ENCODE measurements at regions not wholly inside any gene's neighbourhood (a gene's known extent, or its start where the extent isn't known, plus 50 kb on each side); places are given as distances from the start of the nearest gene placed in this dataset.

DNA sequence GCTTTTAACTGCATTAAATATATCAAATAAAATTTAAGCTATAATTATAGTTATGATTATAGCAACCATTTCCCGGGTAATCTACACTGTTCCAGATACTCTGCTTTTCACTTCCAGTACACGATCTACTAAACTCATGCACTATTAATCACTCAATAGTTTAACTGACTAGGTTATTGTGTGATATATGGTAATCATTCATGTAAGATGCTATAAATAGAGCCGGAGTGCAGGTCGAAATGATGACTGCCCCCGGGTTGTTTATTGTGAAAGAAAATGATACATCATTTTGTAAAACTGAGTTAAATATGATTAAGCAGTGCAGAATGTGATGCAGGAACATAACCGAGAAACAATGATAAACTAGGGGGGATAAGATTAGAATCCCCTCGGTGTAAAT lies 434.6 kb upstream of the DSEL start:
- no peak for DNase-seq (ENCODE audit: low spot score)
- Histone ChIP-seq H3K27ac (no peak overlapping the region), H2AFZ (replicated peaks) (no peak overlapping the region), H3K36me3 (no peaks in the 10 kb centered on the region), H4K20me1 (ENCODE audit: low read depth) (no peaks in the 10 kb centered on the region), H3K9ac (no peak overlapping the region), H3F3A (ENCODE audit: low read depth) (no peaks in the 10 kb centered on the region), H3K9me3 (ENCODE audit: low read depth) (no peaks in the 10 kb centered on the region), H3K4me3 (no peak overlapping the region), H3K79me2 (ENCODE audit: low read depth) (no peaks in the 10 kb centered on the region), H3K27me3 (no peaks in the 10 kb centered on the region), H3K4me1 (peaks cover 9% of the 10 kb centered on the region), H3K4me2 (no peak overlapping the region)
- Mint-ChIP-seq H3K4me1 (peaks cover 3% of the 10 kb centered on the region), H3K36me3 (no peaks in the 10 kb centered on the region), H3K4me3 (no peak overlapping the region), H3K27me3 (ENCODE audit: insufficient read depth, low read depth) (peaks cover 2% of the 10 kb centered on the region), H3K9me3 (no peaks in the 10 kb centered on the region), H3K27ac (no peak overlapping the region)
- TF ChIP-seq EZH2phosphoT487 (IDR thresholded peaks at IDR 0.05) (no peak), EZH2 (IDR thresholded peaks at IDR 0.05) (no peak)
- TF ChIP-seq, protein P1, sequence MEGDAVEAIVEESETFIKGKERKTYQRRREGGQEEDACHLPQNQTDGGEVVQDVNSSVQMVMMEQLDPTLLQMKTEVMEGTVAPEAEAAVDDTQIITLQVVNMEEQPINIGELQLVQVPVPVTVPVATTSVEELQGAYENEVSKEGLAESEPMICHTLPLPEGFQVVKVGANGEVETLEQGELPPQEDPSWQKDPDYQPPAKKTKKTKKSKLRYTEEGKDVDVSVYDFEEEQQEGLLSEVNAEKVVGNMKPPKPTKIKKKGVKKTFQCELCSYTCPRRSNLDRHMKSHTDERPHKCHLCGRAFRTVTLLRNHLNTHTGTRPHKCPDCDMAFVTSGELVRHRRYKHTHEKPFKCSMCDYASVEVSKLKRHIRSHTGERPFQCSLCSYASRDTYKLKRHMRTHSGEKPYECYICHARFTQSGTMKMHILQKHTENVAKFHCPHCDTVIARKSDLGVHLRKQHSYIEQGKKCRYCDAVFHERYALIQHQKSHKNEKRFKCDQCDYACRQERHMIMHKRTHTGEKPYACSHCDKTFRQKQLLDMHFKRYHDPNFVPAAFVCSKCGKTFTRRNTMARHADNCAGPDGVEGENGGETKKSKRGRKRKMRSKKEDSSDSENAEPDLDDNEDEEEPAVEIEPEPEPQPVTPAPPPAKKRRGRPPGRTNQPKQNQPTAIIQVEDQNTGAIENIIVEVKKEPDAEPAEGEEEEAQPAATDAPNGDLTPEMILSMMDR (IDR thresholded peaks at IDR 0.05), result no peak

DNA sequence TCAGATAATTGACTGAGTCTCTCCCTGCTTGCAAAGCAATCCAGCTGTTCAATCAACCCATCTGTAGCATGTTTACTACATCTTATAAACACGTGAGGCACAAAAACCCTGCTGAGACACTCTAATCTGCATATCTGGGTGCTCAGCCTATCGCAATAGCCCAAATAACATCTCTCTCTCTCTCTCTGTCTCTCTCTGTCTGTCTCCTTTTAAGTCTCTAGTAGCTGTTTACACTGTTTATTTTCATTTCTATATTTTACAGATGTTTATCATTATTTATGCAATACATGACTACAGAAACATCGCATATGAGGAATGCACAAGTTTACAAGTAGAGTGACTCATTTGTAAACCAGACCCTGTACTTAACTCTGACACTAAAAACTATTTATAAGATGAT lies 422.1 kb upstream of the DSEL start:
- Mint-ChIP-seq H3K27ac (no peak overlapping the region), H3K36me3 (no peaks in the 10 kb centered on the region), H3K4me1 (no peaks in the 10 kb centered on the region), H3K9me3 (peaks cover 7% of the 10 kb centered on the region), H3K4me3 (no peak overlapping the region), H3K27me3 (ENCODE audit: insufficient read depth, low read depth) (no peaks in the 10 kb centered on the region)
- Histone ChIP-seq H3K36me3 (no peaks in the 10 kb centered on the region), H3K27ac (no peak overlapping the region), H3K27me3 (no peaks in the 10 kb centered on the region), H3K9ac (no peak overlapping the region), H2AFZ (replicated peaks) (no peak overlapping the region), H4K20me1 (ENCODE audit: low read depth) (no peaks in the 10 kb centered on the region), H3K4me3 (no peak overlapping the region), H3K79me2 (ENCODE audit: low read depth) (no peaks in the 10 kb centered on the region), H3K4me1 (no peaks in the 10 kb centered on the region), H3K9me3 (ENCODE audit: low read depth) (no peaks in the 10 kb centered on the region), H3K4me2 (no peak overlapping the region), H3F3A (ENCODE audit: low read depth) (no peaks in the 10 kb centered on the region)
- DNase-seq (ENCODE audit: low spot score), result no peak
- no peak for TF ChIP-seq EZH2phosphoT487 (IDR thresholded peaks at IDR 0.05)
- TF ChIP-seq, protein P1 (IDR thresholded peaks at IDR 0.05), result no peak
- no peak for TF ChIP-seq EZH2 (IDR thresholded peaks at IDR 0.05)

DNA sequence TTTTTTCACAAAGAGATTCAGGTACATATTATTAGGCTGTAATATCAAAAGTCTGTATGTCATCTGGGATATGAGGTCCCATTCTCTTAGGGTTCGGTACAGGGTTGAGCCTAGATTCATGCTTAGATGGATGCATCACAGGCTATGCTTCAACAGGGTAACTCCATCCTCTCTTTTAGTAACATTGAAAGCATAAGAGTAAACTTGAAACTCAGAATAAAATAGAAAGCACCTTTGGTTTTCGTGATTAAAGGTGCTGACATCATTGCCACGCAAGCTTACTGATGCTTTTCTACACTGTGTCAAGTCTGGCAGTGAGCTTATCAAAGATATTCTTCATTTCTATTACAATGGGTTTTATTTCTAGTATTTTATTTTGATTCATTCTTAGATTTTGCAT lies 419.1 kb upstream of the DSEL start:
- Histone ChIP-seq H3K79me2 (ENCODE audit: low read depth) (no peaks in the 10 kb centered on the region), H3K4me2 (no peak overlapping the region), H3K4me1 (no peaks in the 10 kb centered on the region), H4K20me1 (ENCODE audit: low read depth) (no peaks in the 10 kb centered on the region), H3K4me3 (no peak overlapping the region), H3K27me3 (no peaks in the 10 kb centered on the region), H3K9ac (no peak overlapping the region), H2AFZ (replicated peaks) (no peak overlapping the region), H3K27ac (no peak overlapping the region), H3K36me3 (no peaks in the 10 kb centered on the region), H3K9me3 (ENCODE audit: low read depth) (no peaks in the 10 kb centered on the region), H3F3A (ENCODE audit: low read depth) (no peaks in the 10 kb centered on the region)
- H3K4me1 Mint-ChIP-seq, result no peaks in the 10 kb centered on the region
- no peaks in the 10 kb centered on the region for H3K36me3 Mint-ChIP-seq
- TF ChIP-seq, protein P1 (IDR thresholded peaks at IDR 0.05), result no peak
- TF ChIP-seq EZH2phosphoT487 (IDR thresholded peaks at IDR 0.05) (no peak), EZH2 (IDR thresholded peaks at IDR 0.05) (no peak)
- H3K27ac Mint-ChIP-seq, result no peak overlapping the region
- peaks cover 7% of the 10 kb centered on the region for H3K9me3 Mint-ChIP-seq
- H3K4me3 Mint-ChIP-seq, result no peak overlapping the region
- no peaks in the 10 kb centered on the region for H3K27me3 Mint-ChIP-seq (ENCODE audit: insufficient read depth, low read depth)
- DNase-seq (ENCODE audit: low spot score), result no peak

DNA sequence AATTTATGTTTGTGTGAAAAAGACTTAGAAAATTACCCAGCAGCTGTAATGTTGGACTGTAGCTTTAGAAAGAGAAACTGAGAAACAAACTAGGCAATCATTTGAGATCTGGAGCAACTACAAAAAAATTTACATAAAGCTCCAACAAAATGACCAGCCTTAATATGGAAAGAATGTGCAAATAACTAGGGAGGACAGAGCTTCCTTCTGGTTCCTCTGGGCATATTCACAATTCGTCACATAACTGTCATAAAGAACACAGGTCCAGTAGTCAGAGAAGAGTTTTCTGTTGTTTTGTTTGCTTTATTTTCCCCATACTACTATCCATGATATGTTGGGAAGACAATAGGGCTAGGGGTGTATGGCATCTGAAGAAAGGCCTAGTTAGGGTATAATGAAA lies 416.8 kb upstream of the DSEL start:
- no peak for DNase-seq (ENCODE audit: low spot score)
- no peak overlapping the region for H2AFZ ChIP-seq (replicated peaks)
- H3F3A ChIP-seq (ENCODE audit: low read depth), result no peaks in the 10 kb centered on the region
- no peak overlapping the region for H3K4me3 ChIP-seq
- H3K27ac Mint-ChIP-seq, result no peak overlapping the region
- no peaks in the 10 kb centered on the region for H3K36me3 ChIP-seq
- no peaks in the 10 kb centered on the region for H3K9me3 ChIP-seq (ENCODE audit: low read depth)
- H4K20me1 ChIP-seq (ENCODE audit: low read depth), result no peaks in the 10 kb centered on the region
- no peaks in the 10 kb centered on the region for H3K4me1 ChIP-seq
- no peak overlapping the region for H3K9ac ChIP-seq
- H3K36me3 Mint-ChIP-seq, result no peaks in the 10 kb centered on the region
- H3K27me3 Mint-ChIP-seq (ENCODE audit: insufficient read depth, low read depth), result no peaks in the 10 kb centered on the region
- TF ChIP-seq, protein P1 (IDR thresholded peaks at IDR 0.05), result no peak
- no peak for TF ChIP-seq EZH2 (IDR thresholded peaks at IDR 0.05)
- no peak for TF ChIP-seq EZH2phosphoT487 (IDR thresholded peaks at IDR 0.05)
- H3K4me2 ChIP-seq, result no peak overlapping the region
- H3K27me3 ChIP-seq, result no peaks in the 10 kb centered on the region
- H3K27ac ChIP-seq, result no peak overlapping the region
- H3K4me3 Mint-ChIP-seq, result no peak overlapping the region
- peaks cover 3% of the 10 kb centered on the region for H3K9me3 Mint-ChIP-seq
- H3K4me1 Mint-ChIP-seq, result no peaks in the 10 kb centered on the region
- H3K79me2 ChIP-seq (ENCODE audit: low read depth), result no peaks in the 10 kb centered on the region
